GM23338 (cell line): ENCODE measurements at regions not wholly inside any gene's neighbourhood (a gene's known extent, or its start where the extent isn't known, plus 50 kb on each side); places are given as distances from the start of the nearest gene placed in this dataset.

Source experiments
- ATAC-seq: fragments of 200-7000 bp; cut with Tn5 transposase; 3 replicates; pipeline ENCODE4 v1.9.1; 2020
- DNase-seq: peaks from one replicate; pipeline ENCODE4 v3.0.0-alpha.2; 2015; ENCODE audit warnings: low spot score
- H2AFZ ChIP-seq: fragments of 200-600 bp; sonication (generic); 2 replicates; pipeline ENCODE4 v1.8.0; 2016; ENCODE audit warnings: antibody characterized with exemption, mild to moderate bottlenecking, moderate library complexity
- H3F3A ChIP-seq: fragments of 200-600 bp; sonication (generic); replicated peaks from 2 replicates; pipeline ENCODE4 v1.8.0; 2017; ENCODE audit warnings: antibody characterized with exemption, mixed run types, low read depth
- H3K27ac ChIP-seq: fragments of 200-600 bp; sonication (generic); 2 replicates; pipeline ENCODE4 v1.6.1; 2016; ENCODE audit warnings: low read depth
- H3K27me3 ChIP-seq: fragments of 200-600 bp; sonication (generic); 2 replicates; pipeline ENCODE4 v1.8.0; 2016; ENCODE audit warnings: mild to moderate bottlenecking, mixed run types, moderate library complexity; ENCODE audit not compliant: insufficient read depth
- H3K36me3 ChIP-seq: fragments of 200-600 bp; sonication (generic); 2 replicates; pipeline ENCODE4 v1.8.0; 2016; ENCODE audit warnings: mild to moderate bottlenecking; ENCODE audit not compliant: insufficient read depth
- H3K4me1 ChIP-seq: fragments of 200-600 bp; sonication (generic); 2 replicates; pipeline ENCODE4 v1.8.0; 2016; ENCODE audit warnings: mild to moderate bottlenecking, moderate library complexity; ENCODE audit not compliant: insufficient read depth
- H3K4me2 ChIP-seq: fragments of 200-600 bp; sonication (generic); 2 replicates; pipeline ENCODE4 v1.7.1; 2017; ENCODE audit warnings: mixed run types
- H3K4me3 ChIP-seq: fragments of 200-600 bp; sonication (generic); 2 replicates; pipeline ENCODE4 v1.6.1; 2016; ENCODE audit warnings: mixed run types
- H3K79me2 ChIP-seq: fragments of 200-600 bp; sonication (generic); replicated peaks from 2 replicates; pipeline ENCODE4 v1.8.0; 2017; ENCODE audit warnings: mild to moderate bottlenecking; ENCODE audit not compliant: insufficient read depth
- H3K9me2 ChIP-seq: fragments of 200-600 bp; sonication (generic); 2 replicates; pipeline ENCODE4 v1.8.0; 2017; ENCODE audit not compliant: insufficient read depth
- H4K20me1 ChIP-seq: fragments of 200-600 bp; sonication (generic); replicated peaks from 2 replicates; pipeline ENCODE4 v1.8.0; 2017; ENCODE audit warnings: mild to moderate bottlenecking; ENCODE audit not compliant: insufficient read depth
- H3K27ac Mint-ChIP-seq: 2 replicates; pipeline ENCODE4 v1.8.0; 2020; ENCODE audit warnings: inconsistent platforms, mild to moderate bottlenecking, moderate library complexity, mixed read lengths
- H3K27me3 Mint-ChIP-seq: 3 replicates; pipeline ENCODE4 v1.8.0; 2022; ENCODE audit warnings: low read depth, mild to moderate bottlenecking, moderate library complexity, mixed read lengths, inconsistent platforms; ENCODE audit not compliant: insufficient read depth, poor library complexity
- H3K36me3 Mint-ChIP-seq: 3 replicates; pipeline ENCODE4 v1.8.0; 2021; ENCODE audit warnings: low read depth, mild to moderate bottlenecking, inconsistent platforms, moderate library complexity, mixed read lengths
- H3K4me1 Mint-ChIP-seq: 3 replicates; pipeline ENCODE4 v1.8.0; 2020; ENCODE audit warnings: mild to moderate bottlenecking, inconsistent platforms, mixed read lengths
- H3K4me3 Mint-ChIP-seq: 3 replicates; pipeline ENCODE4 v1.8.0; 2021; ENCODE audit warnings: moderate library complexity, mild to moderate bottlenecking, inconsistent platforms, mixed read lengths
- H3K9me3 Mint-ChIP-seq: 3 replicates; pipeline ENCODE4 v1.8.0; 2020; ENCODE audit warnings: moderate library complexity, mild to moderate bottlenecking, inconsistent platforms, mixed read lengths
- CREB1 ChIP-seq: fragments of 250-450 bp; sonication (Bioruptor Pico); IDR thresholded peaks from 2 replicates; pipeline ENCODE4 v1.5.0; 2020; ENCODE audit warnings: low read depth, mild to moderate bottlenecking, moderate library complexity
- CTCF ChIP-seq, 2 experiments: fragments of 200-600 bp in 1 of 2; sonication (generic) in 1 of 2; conservative IDR thresholded peaks; 2 replicates each; pipeline versions ENCODE4 v1.5.1 to v1.6.1; 2016 to 2017; ENCODE audit warnings: antibody characterized with exemption in 2 of 2, low read depth in 2 of 2, mild to moderate bottlenecking in 2 of 2, moderate library complexity in 1 of 2
- ETS1 ChIP-seq: IDR thresholded peaks from 2 replicates; pipeline ENCODE4 v1.6.1; 2016; ENCODE audit warnings: antibody characterized with exemption
- EZH2 ChIP-seq: fragments of 200-600 bp; sonication (generic); IDR thresholded peaks from one replicate; pipeline ENCODE4 v1.8.0; 2017; ENCODE audit warnings: antibody characterized with exemption, mild to moderate bottlenecking, low read depth; ENCODE audit not compliant: unreplicated experiment
- EZH2phosphoT487 ChIP-seq: fragments of 200-600 bp; sonication (generic); IDR thresholded peaks from one replicate; pipeline ENCODE4 v1.8.1; 2018; ENCODE audit warnings: antibody characterized with exemption; ENCODE audit not compliant: unreplicated experiment
- JUNB ChIP-seq: IDR thresholded peaks from one replicate; pipeline ENCODE4 v1.6.1; 2016; ENCODE audit warnings: antibody characterized with exemption; ENCODE audit not compliant: unreplicated experiment
- NANOG ChIP-seq: IDR thresholded peaks from 2 replicates; pipeline ENCODE4 v1.6.1; 2016; ENCODE audit warnings: antibody characterized with exemption, borderline replicate concordance
- POLR2AphosphoS5 ChIP-seq: IDR thresholded peaks from 2 replicates; pipeline ENCODE4 v1.6.1; 2016; ENCODE audit warnings: antibody characterized with exemption, low read depth
- REST ChIP-seq: IDR thresholded peaks from one replicate; pipeline ENCODE4 v1.6.1; 2018; ENCODE audit warnings: antibody characterized with exemption; ENCODE audit not compliant: unreplicated experiment
- STAT1 ChIP-seq: IDR thresholded peaks from one replicate; pipeline ENCODE4 v1.6.1; 2016; ENCODE audit warnings: antibody characterized with exemption; ENCODE audit not compliant: unreplicated experiment
- ZNF331 ChIP-seq: fragments of 250-450 bp; sonication (Bioruptor Pico); IDR thresholded peaks from 2 replicates; pipeline ENCODE4 v1.5.0; 2020; ENCODE audit warnings: low read depth, mild to moderate bottlenecking, moderate library complexity
- ZNF462 ChIP-seq: fragments of 250-450 bp; sonication (Bioruptor Pico); IDR thresholded peaks from 2 replicates; pipeline ENCODE4 v1.5.0; 2020; ENCODE audit warnings: mild to moderate bottlenecking, moderate library complexity

GRCh38 chr5:39539470-39539869 is 114.7 kb upstream of the DAB2 start:
- H3K9me2 ChIP-seq = 0 out of 2 replicates have a peak, but pooled peaks cover 7% of the 10 kb centered on the region
- no peak overlapping the region for H2AFZ ChIP-seq
- peaks cover 5% of the 10 kb centered on the region; the same call in 1 of the 2 replicates for H3K4me1 ChIP-seq
- H3K36me3 ChIP-seq = no peaks in the 10 kb centered on the region
- no peaks in the 10 kb centered on the region for H3F3A ChIP-seq
- no peak overlapping the region for H3K4me2 ChIP-seq
- H3K27ac ChIP-seq = no peak overlapping the region
- H3K36me3 Mint-ChIP-seq = no peaks in the 10 kb centered on the region
- ATAC-seq (no peak), DNase-seq (no peak)
- no peak overlapping the region for H3K4me3 ChIP-seq
- TF ChIP-seq POLR2AphosphoS5 = no peak
- TF ChIP-seq NANOG = no peak
- TF ChIP-seq REST = no peak
- no peak for TF ChIP-seq ZNF331 (CRISPR knock-in tag)
- TF ChIP-seq ETS1 = no peak
- TF ChIP-seq CTCF (conservative IDR thresholded peaks at IDR 0.05; ENCODE audit: low read depth in 2 of 2) = no peak
- no peak for TF ChIP-seq EZH2phosphoT487
- no peak for TF ChIP-seq EZH2
- TF ChIP-seq ZNF462 (CRISPR knock-in tag) = no peak
- TF ChIP-seq JUNB = no peak
- TF ChIP-seq CREB1 (CRISPR knock-in tag) = no peak
- no peak for TF ChIP-seq STAT1
- no peak overlapping the region for H3K27ac Mint-ChIP-seq
- H3K9me3 Mint-ChIP-seq = no peaks in the 10 kb centered on the region
- H3K4me1 Mint-ChIP-seq = no peaks in the 10 kb centered on the region
- no peaks in the 10 kb centered on the region for H3K27me3 Mint-ChIP-seq
- H3K4me3 Mint-ChIP-seq = no peak overlapping the region
- no peaks in the 10 kb centered on the region for H3K27me3 ChIP-seq
- H3K79me2 ChIP-seq = no peaks in the 10 kb centered on the region
- no peaks in the 10 kb centered on the region for H4K20me1 ChIP-seq
